B cell (primary cell): ENCODE measurements at regions not wholly inside any gene's neighbourhood (a gene's known extent, or its start where the extent isn't known, plus 50 kb on each side); places are given as distances from the start of the nearest gene placed in this dataset.

ENCODE experiments used
- ATAC-seq: fragments of 200-7000 bp; cut with Tn5 transposase; one replicate; pipeline ENCODE4 v1.10.0; 2021; ENCODE audit warnings: low read depth, mild to moderate bottlenecking, moderate number of reproducible peaks, moderate library complexity
- CTCF ChIA-PET: fragments of 350-600 bp; sonication (Branson Sonifier 250); formaldehyde crosslinking; loops from one replicate; lab custom pipeline; 2021; ENCODE audit warnings: antibody characterized with exemption, inconsistent platforms; lab: Charles Lee
- POLR2A ChIA-PET: fragments of 350-600 bp; sonication (Branson Sonifier 250); formaldehyde crosslinking; loops from one replicate; lab custom pipeline; 2021; ENCODE audit warnings: antibody characterized with exemption; lab: Charles Lee
- DNase-seq: peaks from one replicate; pipeline ENCODE4 v3.0.0; 2013
- H2AFZ ChIP-seq: 2 replicates; pipeline ENCODE4 v1.6.1; 2012; ENCODE audit warnings: mild to moderate bottlenecking, low read depth, low read length; ENCODE audit not compliant: insufficient read depth, poor library complexity, severe bottlenecking
- H3K27ac ChIP-seq, 2 donors: 1 replicate in 1 of 2; 2 replicates in 1 of 2; pipeline ENCODE4 v1.5.1; 2012 to 2013; ENCODE audit warnings: low read length in 2 of 2, mild to moderate bottlenecking in 2 of 2, moderate library complexity in 1 of 2
- H3K27me3 ChIP-seq, 4 experiments: fragments of 200-600 bp in 1 of 4; sonication (generic) in 1 of 4; replicated peaks in 1 of 4; 1 replicate in 2 of 4; 2 replicates in 2 of 4; pipeline versions ENCODE4 v1.6.1 to v1.7.0; 2013 to 2016; ENCODE audit warnings: low read length in 3 of 4, mild to moderate bottlenecking in 2 of 4, mixed read lengths in 1 of 4, moderate library complexity in 1 of 4; ENCODE audit not compliant: insufficient read depth in 4 of 4, control insufficient read depth in 3 of 4; ENCODE audit errors: control extremely low read depth in 1 of 4
- H3K36me3 ChIP-seq, 2 experiments: replicated peaks in 1 of 2; 1 replicate in 1 of 2; 2 replicates in 1 of 2; pipeline versions ENCODE4 v1.6.1 to v1.7.1; 2013; ENCODE audit warnings: low read length in 1 of 2; ENCODE audit not compliant: insufficient read depth in 2 of 2, control insufficient read depth in 1 of 2; ENCODE audit errors: control extremely low read depth in 1 of 2, extremely low read depth in 1 of 2
- H3K4me1 ChIP-seq, 2 donors: fragments of 200-600 bp in 1 of 2; sonication (generic) in 1 of 2; 1 replicate in 1 of 2; 2 replicates in 1 of 2; pipeline versions ENCODE4 v1.5.1 to v1.6.1; 2013 to 2017; ENCODE audit warnings: low read length in 2 of 2; ENCODE audit not compliant: control insufficient read depth in 2 of 2, insufficient read depth in 2 of 2
- H3K4me2 ChIP-seq: replicated peaks from 2 replicates; pipeline ENCODE3; 2012; ENCODE audit warnings: mild to moderate bottlenecking, low read depth, low read length; ENCODE audit not compliant: poor library complexity, severe bottlenecking
- H3K4me3 ChIP-seq, 5 experiments: fragments of 200-600 bp in 1 of 5; sonication (generic) in 1 of 5; 1 replicate in 3 of 5; 2 replicates in 2 of 5; pipeline versions ENCODE4 v1.5.1 to v1.7.0; 2011 to 2016; ENCODE audit warnings: low read length in 4 of 5, mild to moderate bottlenecking in 4 of 5, low read depth in 2 of 5, control low read depth in 1 of 5, moderate library complexity in 1 of 5; ENCODE audit not compliant: insufficient read depth in 1 of 5; ENCODE audit errors: control extremely low read depth in 1 of 5, extremely low read depth in 1 of 5
- H3K79me2 ChIP-seq: fragments of 200-600 bp; sonication (generic); one replicate; pipeline ENCODE4 v1.6.0; 2016; ENCODE audit warnings: low read length; ENCODE audit not compliant: control insufficient read depth, insufficient read depth
- H3K9ac ChIP-seq: fragments of 200-600 bp; sonication (generic); 2 replicates; pipeline ENCODE4 v1.6.1; 2017; ENCODE audit warnings: mild to moderate bottlenecking, low read length, moderate library complexity
- H3K9me3 ChIP-seq, 3 donors: one replicate each; pipeline versions ENCODE4 v1.6.1 to v1.7.1; 2013; ENCODE audit warnings: low read length in 2 of 3; ENCODE audit not compliant: control insufficient read depth in 2 of 3, insufficient read depth in 1 of 3; ENCODE audit errors: control extremely low read depth in 1 of 3
- H4K20me1 ChIP-seq: 2 replicates; pipeline ENCODE4 v1.6.0; 2012; ENCODE audit warnings: mild to moderate bottlenecking, low read length; ENCODE audit not compliant: insufficient read depth, control insufficient read depth, poor library complexity, severe bottlenecking
- H3K27ac Mint-ChIP-seq: one replicate; pipeline ENCODE4 v1.8.0; 2021; ENCODE audit warnings: mixed read lengths
- H3K27me3 Mint-ChIP-seq: one replicate; pipeline ENCODE4 v1.8.0; 2021; ENCODE audit warnings: mixed read lengths
- H3K4me1 Mint-ChIP-seq: one replicate; pipeline ENCODE4 v1.8.0; 2021; ENCODE audit warnings: mixed read lengths
- H3K4me3 Mint-ChIP-seq: one replicate; pipeline ENCODE4 v1.8.0; 2021; ENCODE audit warnings: mixed read lengths
- H3K9me3 Mint-ChIP-seq: one replicate; pipeline ENCODE4 v1.8.0; 2022; ENCODE audit warnings: mixed read lengths; ENCODE audit not compliant: insufficient read depth
- CTCF ChIP-seq: fragments of 200-600 bp; IDR thresholded peaks from one replicate; pipeline ENCODE4 v1.8.0; 2022; ENCODE audit warnings: antibody characterized with exemption, mild to moderate bottlenecking
- EZH2 ChIP-seq: IDR thresholded peaks from 2 replicates; pipeline ENCODE4 v1.6.1; 2012; ENCODE audit warnings: borderline replicate concordance, low read depth, mild to moderate bottlenecking, moderate library complexity, low read length; ENCODE audit not compliant: insufficient read depth, poor library complexity, severe bottlenecking
- WGBS: methylation state at CpG from one replicate; pipeline ENCODE4 v1.1.5; 2013; ENCODE audit warnings: missing lambda C conversion rate; ENCODE audit not compliant: insufficient coverage; 5-methylcytosine and 5-hydroxymethylcytosine counted together
- intact Hi-C: fragments of 100-400 bp; cut with micrococcal nuclease; formaldehyde crosslinking; loops from one replicate; pipeline ENCODE4 v1.10.0; 2022

- Histone ChIP-seq H4K20me1 (no peaks in the 10 kb centered on the region), H3K79me2 (no peaks in the 10 kb centered on the region), H3K27ac (no peak overlapping the region), H3K36me3 (no peaks in the 10 kb centered on the region), H2AFZ (no peak overlapping the region), H3K27me3 (no peaks in the 10 kb centered on the region), H3K9ac (no peak overlapping the region), H3K4me3 (no peak overlapping the region), H3K4me1 (no peaks in the 10 kb centered on the region), H3K4me2 (no peak overlapping the region), H3K9me3 (no peaks in the 10 kb centered on the region)
- no peaks in the 10 kb centered on the region for H3K4me1 Mint-ChIP-seq
- H3K27ac Mint-ChIP-seq, result no peak overlapping the region
- no peak for TF ChIP-seq EZH2
- TF ChIP-seq CTCF, result no peak
- ATAC-seq (no peak), DNase-seq (no peak)
- WGBS, result 17% methylated on average over 1 of the region's 4 CpGs
- H3K4me3 Mint-ChIP-seq, result no peak overlapping the region
- no peaks in the 10 kb centered on the region for H3K9me3 Mint-ChIP-seq
- ChIA-PET POLR2A (no interaction called here), CTCF (no interaction called here)
- H3K27me3 Mint-ChIP-seq, result no peaks in the 10 kb centered on the region
- intact Hi-C loops, result no loop called here
Observed at GRCh38 chr3:147934451-147935180, 525.5 kb downstream of the ZIC1 start.

- TF ChIP-seq EZH2 (no peak), CTCF (no peak)
- H3K9ac ChIP-seq, result no peak overlapping the region
- H3K27ac Mint-ChIP-seq, result no peak overlapping the region
Observed at GRCh38 chr3:147937341-147937740, 528.2 kb downstream of the ZIC1 start.

More at GRCh38 chr3:147937341-147937740, 528.2 kb downstream of the ZIC1 start:
- H3K27ac ChIP-seq, result no peak overlapping the region
- H3K9me3 Mint-ChIP-seq, result no peaks in the 10 kb centered on the region
- no peaks in the 10 kb centered on the region for H3K4me1 ChIP-seq
- H3K4me3 ChIP-seq, result no peak overlapping the region
- no peaks in the 10 kb centered on the region for H3K36me3 ChIP-seq
- no peak for DNase-seq
- no peaks in the 10 kb centered on the region for H3K9me3 ChIP-seq
- H3K27me3 Mint-ChIP-seq, result no peaks in the 10 kb centered on the region
- H3K4me3 Mint-ChIP-seq, result no peak overlapping the region
- no peak overlapping the region for H3K4me2 ChIP-seq
- ATAC-seq, result no peak
- H3K79me2 ChIP-seq, result no peaks in the 10 kb centered on the region
- CTCF ChIA-PET, result no interaction called here
- no peaks in the 10 kb centered on the region for H4K20me1 ChIP-seq
- H2AFZ ChIP-seq, result no peak overlapping the region
- no peaks in the 10 kb centered on the region for H3K4me1 Mint-ChIP-seq
- H3K27me3 ChIP-seq, result no peaks in the 10 kb centered on the region
- POLR2A ChIA-PET, result no interaction called here
- intact Hi-C loops, result no loop called here
